ENCODE measurements at regions not wholly inside any gene's neighbourhood (a gene's known extent, or its start where the extent isn't known, plus 50 kb on each side); places are given as distances from the start of the nearest gene placed in this dataset.

- H3K4me3 Mint-ChIP-seq (ENCODE audit: low read depth) = no peak overlapping the region
- H3K27me3 Mint-ChIP-seq = peaks cover 60% of the 10 kb centered on the region
- DNase-seq (ENCODE audit: low spot score, unreplicated experiment) = no peak
- no peak for TF ChIP-seq CTCF (IDR thresholded peaks at IDR 0.05; ENCODE audit: unreplicated experiment)
- H3K27ac Mint-ChIP-seq = no peak overlapping the region
- no peaks in the 10 kb centered on the region for H3K4me1 Mint-ChIP-seq (ENCODE audit: low read depth)
- H3K9me3 Mint-ChIP-seq (ENCODE audit: low read depth) = no peaks in the 10 kb centered on the region
- no peaks in the 10 kb centered on the region for H3K36me3 Mint-ChIP-seq (ENCODE audit: insufficient read depth)
Observed at GRCh38 chr1:37310064-37310463, 164.3 kb upstream of the ZC3H12A start.

DNA sequence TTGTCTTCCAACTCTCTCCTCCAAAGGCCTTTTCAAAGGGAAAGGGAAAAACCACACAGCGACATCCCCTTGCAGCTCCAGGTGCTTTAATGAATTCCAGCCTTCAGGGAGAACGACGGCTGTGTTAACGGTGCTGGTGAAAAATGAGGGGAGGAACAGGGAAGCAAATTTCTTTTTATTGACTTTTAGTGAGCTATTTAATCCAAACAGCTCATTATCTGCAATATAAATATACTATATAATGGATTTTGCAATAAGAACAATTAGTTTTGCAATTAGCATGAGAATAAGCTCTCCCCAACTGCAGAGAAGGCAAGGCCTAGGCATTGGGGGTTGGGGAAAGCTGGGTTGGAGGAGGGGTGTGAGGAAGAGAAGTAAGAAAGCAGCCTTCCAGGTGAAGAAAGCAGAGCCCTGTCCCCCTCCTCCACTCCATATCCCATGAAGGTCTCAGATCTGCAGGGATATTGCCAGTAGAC is 159.0 kb upstream of the ZC3H12A start:
- TF ChIP-seq CTCF (IDR thresholded peaks at IDR 0.05; ENCODE audit: unreplicated experiment) = no peak
- H3K27ac Mint-ChIP-seq = no peak overlapping the region
- H3K4me3 Mint-ChIP-seq (ENCODE audit: low read depth) = no peak overlapping the region
- H3K36me3 Mint-ChIP-seq (ENCODE audit: insufficient read depth) = no peaks in the 10 kb centered on the region
- H3K27me3 Mint-ChIP-seq = peaks cover 73% of the 10 kb centered on the region
- peaks cover 2% of the 10 kb centered on the region for H3K4me1 Mint-ChIP-seq (ENCODE audit: low read depth)
- no peaks in the 10 kb centered on the region for H3K9me3 Mint-ChIP-seq (ENCODE audit: low read depth)
- no peak for DNase-seq (ENCODE audit: low spot score, unreplicated experiment)

- TF ChIP-seq CTCF (IDR thresholded peaks at IDR 0.05; ENCODE audit: unreplicated experiment) = no peak
- no peaks in the 10 kb centered on the region for H3K36me3 Mint-ChIP-seq (ENCODE audit: insufficient read depth)
- no peak for DNase-seq (ENCODE audit: low spot score, unreplicated experiment)
- no peak overlapping the region for H3K4me3 Mint-ChIP-seq (ENCODE audit: low read depth)
- H3K27ac Mint-ChIP-seq = peak overlapping the region; percentile 79
- peaks cover 70% of the 10 kb centered on the region for H3K27me3 Mint-ChIP-seq
- H3K9me3 Mint-ChIP-seq (ENCODE audit: low read depth) = no peaks in the 10 kb centered on the region
- H3K4me1 Mint-ChIP-seq (ENCODE audit: low read depth) = peaks cover 2% of the 10 kb centered on the region
Observed at GRCh38 chr1:37317870-37318467, 156.4 kb upstream of the ZC3H12A start.

DNA sequence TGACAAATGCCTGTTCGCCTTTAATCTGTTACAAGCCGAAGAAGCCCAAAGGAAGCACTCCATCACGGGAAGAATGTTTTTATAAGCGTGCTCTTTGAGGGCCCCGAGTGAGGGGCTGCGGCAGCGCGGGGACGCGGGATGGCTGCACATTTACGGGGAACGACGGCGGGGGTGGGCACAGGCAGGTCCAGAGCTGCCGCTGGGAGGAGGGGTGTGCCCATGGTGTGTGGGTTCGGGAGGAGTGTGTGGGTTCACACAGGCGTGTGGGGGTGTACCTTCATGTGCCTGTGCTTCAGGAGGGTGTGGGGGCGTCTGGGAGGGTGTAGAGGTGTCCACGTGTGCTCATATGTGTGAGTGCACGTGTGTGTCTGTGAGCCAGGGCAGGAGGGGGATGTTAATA is 155.9 kb upstream of the ZC3H12A start:
- Mint-ChIP-seq H3K4me3 (ENCODE audit: low read depth) (no peak overlapping the region), H3K9me3 (ENCODE audit: low read depth) (no peaks in the 10 kb centered on the region), H3K27me3 (peaks cover 65% of the 10 kb centered on the region), H3K4me1 (ENCODE audit: low read depth) (peaks cover 2% of the 10 kb centered on the region), H3K27ac (peak overlapping the region; percentile 79), H3K36me3 (ENCODE audit: insufficient read depth) (no peaks in the 10 kb centered on the region)
- DNase-seq (ENCODE audit: low spot score, unreplicated experiment) = no peak
- TF ChIP-seq CTCF (IDR thresholded peaks at IDR 0.05; ENCODE audit: unreplicated experiment) = no peak

DNA sequence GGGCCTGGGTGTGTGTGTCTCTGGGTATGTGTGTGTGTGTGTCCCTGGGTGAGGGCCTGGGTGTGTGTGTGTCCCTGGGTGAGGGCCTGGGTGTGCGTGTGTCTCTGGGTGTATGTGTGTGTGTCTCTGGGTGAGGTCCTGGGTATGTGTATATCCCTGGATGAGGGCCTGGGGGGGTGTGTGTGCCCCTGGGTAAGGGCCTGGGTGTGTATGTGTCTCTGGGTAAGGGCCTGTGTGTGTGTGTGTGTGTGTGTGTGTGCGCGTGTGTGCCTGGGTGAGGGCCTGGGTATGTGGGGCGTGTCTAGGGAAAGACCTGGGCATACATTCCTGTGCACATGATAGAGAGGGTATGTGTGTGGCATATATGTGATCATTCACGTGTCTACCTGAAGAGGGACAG is 155.1 kb upstream of the ZC3H12A start:
- DNase-seq (ENCODE audit: low spot score, unreplicated experiment) = no peak
- Mint-ChIP-seq H3K4me1 (ENCODE audit: low read depth) (peaks cover 2% of the 10 kb centered on the region), H3K9me3 (ENCODE audit: low read depth) (no peaks in the 10 kb centered on the region), H3K27ac (no peak overlapping the region), H3K4me3 (ENCODE audit: low read depth) (no peak overlapping the region), H3K36me3 (ENCODE audit: insufficient read depth) (no peaks in the 10 kb centered on the region), H3K27me3 (peaks cover 60% of the 10 kb centered on the region)
- no peak for TF ChIP-seq CTCF (IDR thresholded peaks at IDR 0.05; ENCODE audit: unreplicated experiment)
